GM21447 (cell line): ENCODE measurements at regions not wholly inside any gene's neighbourhood (a gene's known extent, or its start where the extent isn't known, plus 50 kb on each side); places are given as distances from the start of the nearest gene placed in this dataset.

Source experiments
- ATAC-seq: cut with Tn5 transposase; IDR thresholded peaks from one replicate; pipeline ENCODE4 v1.9.1; 2021; ENCODE audit not compliant: unreplicated experiment

DNA sequence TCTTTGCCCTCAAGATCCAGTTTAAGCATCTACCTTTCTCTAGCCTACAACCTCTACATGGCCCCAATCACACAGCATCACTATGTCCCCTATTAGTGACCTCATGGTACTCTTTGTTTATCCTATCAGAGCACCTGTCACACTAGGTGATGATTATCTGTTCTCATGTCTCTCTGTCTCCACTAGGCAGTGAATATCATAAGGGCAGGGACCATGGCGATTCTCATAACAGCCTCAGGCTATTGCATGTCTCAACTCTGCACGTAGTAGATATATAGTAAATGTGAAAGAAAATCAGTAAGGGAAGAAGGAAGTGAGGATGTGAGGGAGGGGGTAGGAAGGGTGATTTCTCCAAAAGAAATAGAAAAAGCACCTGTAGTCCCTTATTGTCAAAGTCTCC is 311.0 kb downstream of the NSG2 start:
- ATAC-seq = no peak

DNA sequence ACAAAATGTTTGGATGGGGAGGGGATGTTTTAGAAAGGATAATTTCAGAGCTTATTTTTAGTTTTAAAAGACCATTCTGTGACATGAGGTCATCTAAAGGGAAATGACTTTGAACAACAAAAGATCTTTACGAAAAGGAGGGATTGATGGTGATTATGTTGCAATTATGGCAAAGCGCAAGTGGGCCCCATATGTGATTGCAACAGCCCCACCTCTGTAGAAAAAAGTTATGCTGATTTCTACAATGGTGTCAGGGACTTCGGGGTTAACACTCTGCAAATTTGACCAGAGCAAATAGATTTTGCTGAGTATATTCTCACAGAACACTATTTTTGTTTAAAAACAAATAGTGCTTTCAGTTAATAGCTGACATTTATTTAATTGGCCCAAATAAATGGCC is 312.8 kb downstream of the NSG2 start:
- ATAC-seq = no peak

DNA sequence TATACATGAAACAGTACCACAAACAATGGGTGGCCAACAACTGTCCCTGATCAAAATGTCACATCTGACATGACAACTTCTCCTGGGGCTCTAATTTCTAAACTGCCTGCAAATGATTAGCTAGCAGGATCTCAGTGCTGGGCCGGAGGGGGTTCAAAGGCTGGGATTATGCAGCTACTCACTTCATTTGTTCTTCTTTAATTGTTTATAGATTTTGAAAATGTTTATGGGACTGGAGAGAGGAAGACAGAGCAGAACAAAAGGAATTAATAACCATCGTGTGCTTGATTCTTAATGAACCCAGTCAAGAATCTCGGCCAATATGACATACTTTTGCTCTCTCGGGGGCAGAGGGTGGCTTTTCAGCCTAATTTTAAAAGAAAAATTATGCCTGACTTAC is 313.6 kb downstream of the NSG2 start:
- ATAC-seq = no peak

DNA sequence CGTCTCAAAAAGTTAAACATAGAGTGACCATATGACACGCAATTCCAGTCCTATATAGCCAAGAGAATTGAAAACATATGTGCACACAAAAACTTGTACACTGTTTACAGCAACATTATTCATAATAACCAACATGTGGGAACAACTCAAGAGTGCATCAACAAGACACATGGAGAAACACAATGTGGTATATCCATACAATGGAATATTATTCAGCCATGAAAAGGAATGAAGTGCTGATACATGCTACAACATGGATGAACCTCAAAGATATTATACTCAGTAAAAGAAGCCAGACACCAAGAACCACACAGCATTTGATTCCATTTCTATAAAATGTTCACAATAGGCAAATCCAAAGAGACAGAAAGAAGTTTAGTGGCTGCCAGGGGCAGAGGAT is 317.0 kb downstream of the NSG2 start:
- no peak for ATAC-seq

DNA sequence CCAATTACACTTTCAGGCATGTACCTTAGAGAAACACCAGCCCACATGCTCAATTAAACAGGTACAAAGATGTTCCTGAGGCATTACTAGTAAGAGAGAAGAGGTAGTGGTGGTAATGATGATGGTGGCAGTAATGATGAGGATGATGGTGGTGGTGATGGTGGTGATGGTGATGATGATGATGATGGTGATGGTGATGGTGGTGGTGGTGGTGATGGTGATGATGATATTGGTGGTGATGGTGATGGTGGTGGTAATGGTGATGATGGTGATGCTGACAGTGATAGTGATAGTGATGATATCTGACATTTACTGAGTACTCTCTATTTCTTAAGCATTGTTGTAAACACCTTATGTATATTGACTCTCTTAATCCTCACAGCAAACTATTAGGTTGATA is 318.4 kb downstream of the NSG2 start:
- ATAC-seq = no peak

DNA sequence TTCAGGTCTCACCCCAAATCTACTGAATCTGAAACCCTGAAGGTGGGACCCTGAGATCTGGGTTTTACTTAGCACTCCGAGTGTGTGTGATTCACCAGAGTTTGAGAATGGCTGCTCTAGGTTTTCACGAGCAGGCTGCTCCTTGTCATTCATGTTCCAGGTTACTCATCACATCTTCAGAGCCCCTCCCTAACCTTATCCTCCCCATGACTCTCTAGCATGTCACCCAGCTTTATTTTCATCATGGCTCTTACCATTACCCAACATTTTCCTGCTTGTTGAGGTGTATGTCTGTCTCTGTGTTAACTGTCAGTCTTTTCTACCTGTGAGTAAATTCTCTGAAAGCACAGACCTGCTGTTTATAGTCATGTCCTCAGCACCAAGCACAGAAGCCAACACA is 319.2 kb downstream of the NSG2 start:
- ATAC-seq = no peak

DNA sequence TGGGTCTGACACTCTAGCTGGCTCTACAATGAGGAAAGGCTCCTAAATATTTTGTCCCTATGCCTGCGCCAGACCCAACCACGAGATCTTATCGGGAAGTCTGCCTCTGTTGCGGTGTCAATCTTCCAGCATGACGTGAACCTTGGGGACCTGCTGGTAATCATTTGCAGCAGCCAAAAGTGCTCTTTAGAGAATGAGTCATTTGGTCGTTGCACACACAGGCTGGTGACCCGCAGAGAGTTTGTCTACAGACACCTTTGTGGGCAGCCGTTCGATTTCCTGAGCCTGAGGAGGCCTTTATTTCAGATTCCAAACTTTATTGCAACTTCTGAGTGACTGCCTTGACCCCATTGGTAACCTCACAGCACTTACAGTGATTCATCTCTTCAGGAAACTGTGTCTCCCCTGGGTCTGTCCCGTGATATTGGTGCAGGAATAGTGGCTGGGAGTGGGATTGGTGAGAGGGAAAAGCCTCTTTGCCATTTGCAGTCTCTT is 326.1 kb downstream of the NSG2 start:
- no peak for ATAC-seq

DNA sequence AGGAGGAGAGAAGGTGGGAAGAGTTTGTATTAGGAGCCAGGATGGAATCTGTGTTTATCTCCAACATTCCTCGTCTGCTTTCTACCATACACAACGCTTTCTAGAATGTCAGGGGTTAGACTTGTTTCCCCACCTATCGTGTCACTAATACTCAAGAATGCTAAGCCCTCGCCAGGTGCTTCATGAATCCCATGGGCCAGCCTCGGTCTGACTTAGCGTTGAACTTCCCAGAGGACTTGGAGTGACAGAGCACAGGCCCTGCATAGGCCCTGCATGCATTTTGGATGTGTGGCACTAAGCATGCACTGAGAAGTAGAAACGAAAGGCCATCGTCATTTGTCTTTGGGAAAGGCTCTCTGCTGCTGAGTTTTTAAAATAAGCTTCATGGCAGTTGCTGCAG is 328.7 kb downstream of the NSG2 start:
- no peak for ATAC-seq

DNA sequence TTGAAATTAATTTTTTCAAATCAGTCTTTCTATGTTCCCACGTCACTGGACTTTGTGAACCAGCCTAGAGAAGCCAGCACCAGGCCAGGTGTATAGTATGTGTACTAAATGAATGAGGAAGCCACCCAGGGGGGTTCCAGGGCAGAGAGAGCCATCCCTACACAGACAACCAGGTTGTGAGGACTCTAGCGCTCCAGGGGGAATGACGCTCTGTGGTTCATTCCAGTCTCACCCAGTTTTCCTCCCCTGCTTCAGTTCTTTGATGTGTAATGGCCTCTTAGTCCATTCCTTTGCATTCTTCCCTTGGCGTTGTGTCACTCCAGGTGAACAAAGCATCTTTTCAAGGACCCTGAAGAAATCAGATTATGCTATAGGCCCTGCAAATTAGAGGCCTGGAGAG is 330.6 kb downstream of the NSG2 start:
- ATAC-seq = no peak

DNA sequence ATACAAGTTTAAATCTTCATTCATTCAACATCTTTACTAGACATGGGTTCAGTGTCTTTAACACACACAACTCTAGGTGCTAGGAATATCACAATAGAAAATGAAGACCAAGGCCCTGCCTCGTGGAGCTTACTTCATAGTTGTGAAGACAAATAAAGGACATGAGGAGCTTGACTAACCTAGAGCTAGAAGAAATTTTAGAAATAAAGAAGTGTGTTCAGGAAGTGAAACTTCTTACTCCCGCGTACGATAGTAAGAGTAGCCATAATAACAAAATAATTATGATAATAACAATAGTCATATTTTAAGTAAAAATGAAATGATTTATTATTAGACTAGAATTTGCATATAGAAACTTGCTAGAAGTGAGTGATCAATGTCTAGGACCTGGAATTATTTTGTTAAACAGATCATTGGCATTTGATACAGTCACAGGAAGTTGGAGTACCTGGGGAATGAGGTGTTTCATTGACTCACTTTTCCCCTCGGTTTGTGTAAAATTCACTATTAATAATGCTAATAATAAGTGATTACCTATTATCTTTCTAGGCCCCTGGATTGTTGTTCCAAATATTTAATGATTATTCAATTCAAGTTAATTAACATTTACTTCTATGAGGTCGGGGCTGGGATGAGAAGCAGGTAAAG is 331.3 kb downstream of the NSG2 start:
- no peak for ATAC-seq

DNA sequence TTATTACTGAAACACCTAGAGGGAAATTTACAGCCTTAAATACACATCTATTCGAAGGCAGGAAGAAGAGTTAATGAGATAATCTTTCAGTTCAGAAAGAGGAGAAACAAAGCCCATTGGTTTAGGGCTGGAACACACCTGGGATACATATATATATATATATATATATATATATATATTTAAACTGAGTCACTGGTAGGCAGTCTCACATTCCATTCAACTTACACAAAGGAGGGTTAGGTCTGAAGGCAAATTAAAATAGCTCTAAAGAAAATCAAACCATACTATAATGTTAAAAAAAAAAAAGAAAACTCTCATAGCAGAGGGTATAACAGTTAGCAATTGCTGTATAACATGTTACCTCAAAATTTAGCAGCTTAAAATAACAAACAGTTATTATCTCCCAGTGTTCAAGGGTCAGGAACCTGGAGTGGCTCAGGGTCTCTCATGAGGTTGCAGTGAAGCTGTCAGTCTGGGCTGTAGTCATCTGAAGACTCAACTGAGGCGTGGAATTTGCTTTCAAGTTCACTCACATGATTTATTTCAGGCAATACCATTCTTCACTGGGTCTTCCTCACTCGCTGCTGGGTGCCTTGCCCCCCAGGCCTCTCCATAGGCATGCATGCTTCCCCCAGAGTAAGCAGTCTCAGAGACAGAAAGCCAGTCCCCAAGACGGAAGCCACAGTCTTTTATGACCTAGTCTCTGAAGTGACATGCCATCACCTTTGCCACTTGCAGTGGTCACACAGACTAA is 332.8 kb downstream of the NSG2 start:
- ATAC-seq = no peak

DNA sequence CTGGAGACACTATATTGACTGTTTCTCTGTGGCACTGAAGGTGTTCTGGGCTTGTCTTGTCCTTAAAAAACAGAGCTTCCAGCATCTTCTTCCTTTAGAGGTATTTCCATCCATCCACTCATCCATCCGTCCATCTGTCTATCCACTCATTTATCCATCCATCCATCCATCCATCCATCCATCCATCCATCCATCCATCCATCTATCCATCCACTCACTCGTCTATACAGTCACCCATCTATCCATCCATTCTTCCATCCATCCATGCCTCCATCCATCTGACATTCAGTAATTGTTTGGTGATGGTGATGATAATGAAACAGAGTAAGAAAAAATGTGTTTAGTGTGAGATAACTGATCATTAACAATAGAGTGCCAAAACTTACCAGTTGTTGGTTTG is 334.8 kb downstream of the NSG2 start:
- no peak for ATAC-seq

DNA sequence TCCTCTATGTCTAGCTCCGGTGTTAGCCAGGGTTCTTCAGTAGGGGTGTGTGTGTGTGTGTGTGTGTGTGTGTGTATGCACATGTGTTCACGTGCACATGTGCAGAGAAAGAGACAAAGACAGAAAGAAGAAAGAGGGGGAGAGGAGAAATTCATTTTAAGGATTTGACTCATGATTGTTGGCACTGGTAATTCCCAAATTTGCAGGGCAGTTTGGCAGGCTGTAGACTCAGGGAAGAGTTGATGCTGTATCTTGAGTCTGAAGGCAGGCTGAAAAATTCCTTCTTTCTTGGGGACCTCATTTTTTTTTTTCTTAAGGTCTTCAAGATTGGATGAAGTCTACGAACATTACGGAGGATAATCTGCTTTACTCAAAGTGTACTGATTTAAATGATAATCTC is 335.7 kb downstream of the NSG2 start:
- no peak for ATAC-seq

DNA sequence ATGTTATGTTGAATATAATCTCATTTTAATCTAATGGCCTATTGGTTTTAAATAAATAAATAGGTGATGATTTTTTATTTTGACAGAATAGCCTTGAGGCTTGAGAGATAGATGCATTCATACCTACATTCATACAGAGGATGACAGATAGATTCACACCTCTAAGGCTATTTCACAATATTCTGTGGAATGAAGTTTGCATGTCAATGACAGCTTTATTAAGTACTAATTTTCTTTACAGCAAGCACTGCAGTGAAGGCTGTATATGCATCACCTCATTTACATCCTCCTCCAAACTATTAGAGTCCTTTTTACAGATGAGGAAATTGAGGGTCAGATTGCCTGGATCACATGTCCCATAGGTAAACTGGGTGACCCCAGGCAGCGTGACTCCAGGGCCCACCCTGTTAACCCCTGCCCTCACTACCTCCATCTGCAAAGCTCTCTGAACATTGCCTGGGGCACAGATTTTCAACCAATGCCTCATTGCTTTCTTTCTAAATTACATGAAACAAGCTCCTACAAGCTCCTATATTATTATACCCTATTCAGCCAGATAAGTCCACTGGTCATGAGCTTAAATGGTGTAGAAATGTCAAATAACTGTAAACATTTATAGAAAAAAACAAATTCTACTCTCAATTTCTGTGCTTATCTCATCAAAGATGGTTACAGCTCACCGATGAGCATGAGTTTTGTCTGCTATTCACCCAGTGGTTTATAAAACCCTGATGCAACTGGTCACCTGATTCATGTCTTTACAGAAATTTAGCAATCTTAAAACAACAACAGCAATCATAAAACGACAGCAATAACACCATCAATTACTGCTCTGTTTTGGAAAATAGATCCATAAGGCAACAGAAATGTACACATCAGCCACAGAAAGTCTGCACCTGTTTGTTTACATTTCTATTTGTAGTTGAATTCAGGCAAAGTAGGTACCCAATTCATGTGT is 338.0 kb downstream of the NSG2 start:
- ATAC-seq = no peak

DNA sequence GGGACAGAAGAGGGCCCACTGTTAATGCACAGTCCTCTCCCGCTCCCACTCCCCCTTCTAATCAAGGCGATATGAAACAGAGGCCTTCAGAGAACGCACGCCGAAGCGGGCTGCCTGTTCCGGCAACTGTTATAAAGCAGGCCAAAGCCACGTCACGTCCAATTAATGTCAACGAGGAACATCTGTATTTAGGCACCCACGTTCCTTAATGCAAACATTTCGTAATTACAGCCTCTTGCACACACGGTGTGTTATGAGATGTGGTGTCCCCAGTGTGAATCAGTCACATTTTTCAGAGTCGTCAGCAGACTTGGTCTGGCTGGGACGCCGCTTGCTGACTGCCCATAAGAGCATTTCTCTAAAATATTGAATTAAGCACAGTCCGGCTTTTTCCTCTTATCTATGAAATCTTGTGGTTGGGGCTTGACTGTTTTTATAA is 339.0 kb downstream of the NSG2 start:
- ATAC-seq = no peak

DNA sequence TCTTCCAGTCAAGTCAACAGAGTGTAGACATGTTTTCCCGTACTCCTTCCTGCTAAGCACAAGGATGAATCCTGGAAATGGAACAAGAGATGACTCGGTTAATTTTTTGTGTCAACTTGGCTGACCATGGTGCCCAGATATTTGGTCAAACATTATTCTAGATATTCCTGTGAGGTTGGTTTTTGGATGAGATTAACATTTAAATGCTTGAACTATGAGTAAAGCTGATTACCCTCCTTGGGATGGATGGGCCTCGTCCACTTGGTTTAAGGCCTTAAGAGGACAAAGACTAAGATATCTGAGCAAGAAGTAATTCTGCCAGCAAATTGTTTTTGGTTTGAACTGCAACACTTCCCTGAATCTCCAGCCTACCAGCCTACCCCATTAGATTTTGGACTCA is 338.1 kb upstream of the MSX2 start:
- ATAC-seq = no peak

DNA sequence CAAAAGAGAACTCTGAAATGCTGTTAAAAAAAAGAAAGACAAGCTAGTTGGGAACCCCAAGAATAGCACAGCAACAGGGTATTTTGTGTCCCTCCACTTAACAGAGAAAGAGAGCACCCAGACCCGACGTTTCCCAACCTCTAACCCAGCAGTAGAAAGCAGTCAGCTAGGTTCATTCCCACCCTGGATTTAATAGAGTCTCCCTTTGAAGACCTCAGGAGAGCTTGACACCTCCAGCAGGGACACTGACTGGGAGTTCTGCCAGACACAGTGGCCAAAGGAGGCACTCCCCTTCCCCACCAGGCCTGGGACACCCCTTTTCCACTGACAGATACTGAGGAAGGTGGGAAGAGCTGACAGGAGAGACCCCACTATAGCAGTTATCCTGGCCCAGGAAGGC is 337.5 kb upstream of the MSX2 start:
- no peak for ATAC-seq

DNA sequence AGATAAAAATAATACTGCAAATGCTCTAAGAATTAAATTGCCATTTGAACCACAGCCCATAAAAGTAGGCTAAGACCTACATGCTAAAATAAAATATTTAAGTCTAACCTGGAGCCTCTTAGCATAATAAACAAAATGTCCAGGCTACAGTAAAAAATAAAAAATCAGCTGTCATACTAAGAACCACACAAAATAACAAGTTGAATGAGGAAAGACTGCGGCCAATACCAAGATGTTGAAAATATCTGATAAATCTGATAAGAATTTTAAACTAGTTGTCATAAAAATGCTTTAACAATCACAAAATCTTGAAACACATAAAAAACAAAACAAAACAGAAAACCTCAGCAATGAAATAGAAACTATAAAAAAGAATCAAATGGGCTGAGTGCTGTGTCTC is 336.9 kb upstream of the MSX2 start:
- ATAC-seq = no peak

DNA sequence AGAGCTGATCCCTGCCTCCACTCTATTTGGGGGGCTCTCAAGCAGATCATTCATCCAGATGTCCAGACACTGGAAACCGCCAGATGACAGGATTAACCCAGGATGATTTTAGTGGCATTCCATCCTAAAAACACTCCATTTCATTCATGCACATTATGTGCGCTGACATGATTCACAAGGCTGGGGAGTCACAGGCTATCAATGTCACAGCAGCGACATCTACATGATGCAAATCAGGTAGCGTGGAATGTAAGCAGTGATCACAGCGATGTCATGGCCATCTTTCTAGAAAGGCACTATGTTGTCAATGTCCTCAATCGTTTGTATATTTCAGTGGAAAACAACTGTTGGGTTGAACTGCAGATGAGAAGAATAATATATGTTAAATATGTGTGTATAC is 331.5 kb upstream of the MSX2 start:
- ATAC-seq = no peak

DNA sequence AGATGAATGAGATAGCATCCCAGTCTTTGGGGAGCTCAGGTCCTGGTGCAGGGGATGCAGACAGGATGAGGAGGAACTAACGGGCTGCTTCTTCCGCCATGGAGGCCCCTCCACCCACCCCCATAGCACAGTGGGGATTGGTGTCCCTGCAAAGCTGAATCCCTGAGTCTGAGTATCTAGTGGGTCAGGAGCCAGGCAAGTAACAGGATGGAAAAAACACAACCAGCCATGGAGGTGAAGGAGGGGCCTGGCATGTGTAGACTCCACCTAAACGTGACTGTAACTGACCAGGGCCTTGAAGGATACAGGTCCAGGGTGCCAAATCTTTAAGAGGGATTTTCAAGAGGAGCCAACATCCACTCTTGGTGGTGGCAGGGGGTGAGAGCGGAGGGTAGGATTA is 327.8 kb upstream of the MSX2 start:
- ATAC-seq = no peak

DNA sequence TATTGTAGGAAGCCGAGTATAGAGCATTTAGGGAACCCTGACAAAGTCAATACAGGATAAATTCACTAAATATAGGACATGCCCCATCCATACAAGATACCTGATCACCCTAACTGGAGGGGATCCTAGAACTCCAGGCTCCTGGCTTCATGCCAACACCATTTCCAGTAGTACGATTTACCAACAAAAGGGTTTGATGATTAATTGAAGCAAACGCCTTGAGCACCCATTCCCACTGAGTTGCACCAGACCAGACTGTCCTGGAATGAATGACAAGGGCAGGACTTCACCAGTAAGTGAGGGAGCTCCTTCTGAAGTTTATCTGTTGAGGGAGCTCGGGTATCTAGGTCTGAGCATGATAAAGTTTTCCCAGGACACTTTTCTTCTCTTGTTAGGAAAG is 327.2 kb upstream of the MSX2 start:
- no peak for ATAC-seq

DNA sequence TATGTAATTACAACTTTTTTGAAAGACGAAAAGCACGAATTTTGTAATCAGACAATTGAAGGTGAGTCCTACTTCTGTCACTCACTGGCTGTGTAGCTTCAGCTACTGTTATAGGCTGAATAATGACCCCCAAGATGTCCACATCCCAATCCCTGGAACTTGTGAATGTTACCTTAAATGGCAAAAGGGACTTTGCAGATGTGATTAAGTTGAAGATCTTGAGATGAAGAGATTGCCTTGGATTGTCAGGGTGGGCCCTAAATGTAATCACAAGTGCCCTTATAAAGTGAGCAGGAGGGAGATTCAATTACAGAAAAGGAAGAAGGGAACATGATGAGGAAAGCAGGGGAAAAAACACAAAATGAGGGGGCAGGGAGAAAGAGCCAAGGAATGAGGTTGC is 326.2 kb upstream of the MSX2 start:
- no peak for ATAC-seq
